Esophagus squamous epithelium (tissue), 5 donors: ENCODE measurements at regions not wholly inside any gene's neighbourhood (a gene's known extent, or its start where the extent isn't known, plus 50 kb on each side); places are given as distances from the start of the nearest gene placed in this dataset.
"Not testable (repeated sequence)": the region's sequence is repeated elsewhere in the genome, so short reads cannot be mapped to it uniquely, and the experiment has no call there.

Experiments
- DNase-seq: peaks from one replicate; lab custom pipeline; 2025; lab: John Stamatoyannopoulos, UW
- H3K27ac ChIP-seq, 4 donors: fragments of 200-600 bp; sonication (generic); one replicate each; pipeline ENCODE4 v1.5.1; 2016 to 2019; ENCODE audit warnings: mild to moderate bottlenecking in 1 of 4
- H3K27me3 ChIP-seq, 4 donors: fragments of 200-600 bp; sonication (generic); 1 replicate in 3 of 4; 2 replicates in 1 of 4; pipeline versions ENCODE4 v1.5.1 to v1.6.0; 2017 to 2021; ENCODE audit warnings: antibody characterized with exemption in 1 of 4
- H3K36me3 ChIP-seq, 3 donors: fragments of 200-600 bp; sonication (generic); one replicate each; pipeline ENCODE4 v1.5.1; 2016 to 2019
- H3K4me1 ChIP-seq, 3 donors: fragments of 200-600 bp; sonication (generic); one replicate each; pipeline ENCODE4 v1.5.1; 2017 to 2019
- H3K4me3 ChIP-seq, 4 donors: fragments of 200-600 bp; sonication (generic); 1 replicate in 3 of 4; 2 replicates in 1 of 4; pipeline ENCODE4 v1.5.1; 2016 to 2019; ENCODE audit warnings: mild to moderate bottlenecking in 2 of 4, moderate library complexity in 1 of 4
- H3K9me3 ChIP-seq, 3 donors: fragments of 200-600 bp; sonication (generic); one replicate each; pipeline ENCODE4 v1.5.1; 2016 to 2019
- CTCF ChIP-seq, 6 experiments: fragments of 450-650 bp in 4 of 6; fragments of 200-600 bp in 2 of 6; sonication (generic) in 2 of 6; IDR thresholded peaks; one replicate each; pipeline ENCODE4 v1.5.1; 2016 to 2019; ENCODE audit warnings: antibody characterized with exemption in 6 of 6, mild to moderate bottlenecking in 4 of 6, moderate library complexity in 4 of 6
- POLR2A ChIP-seq, 4 donors: fragments of 450-650 bp; IDR thresholded peaks; one replicate each; pipeline ENCODE4 v1.6.1; 2017; ENCODE audit warnings: antibody characterized with exemption in 4 of 4, mild to moderate bottlenecking in 4 of 4, moderate library complexity in 3 of 4
- WGBS, 2 donors: methylation state at CpG; one replicate each; pipeline ENCODE4 v1.1.5; 2018; 5-methylcytosine and 5-hydroxymethylcytosine counted together
- intact Hi-C: fragments of 100-400 bp; cut with DNase I; formaldehyde crosslinking; loops from one replicate; pipeline ENCODE4 v1.15.0; 2022
- donor health status: DM: yes; HTN: yes; CAD: no.

GRCh38 chr6:115594891-115595290, 465.8 kb downstream of the FRK start:
- no peak for DNase-seq

GRCh38 chr6:115592025-115592424, 468.7 kb downstream of the FRK start:
- Histone ChIP-seq H3K9me3 (no peaks in the 10 kb centered on the region), H3K4me1 (no peaks in the 10 kb centered on the region), H3K4me3 (no peak overlapping the region), H3K27ac (no peak overlapping the region), H3K36me3 (no peaks in the 10 kb centered on the region), H3K27me3 (no peaks in the 10 kb centered on the region)
- intact Hi-C loops, result no loop called here
- no peak for TF ChIP-seq CTCF (IDR thresholded peaks at IDR 0.05)
- no peak for TF ChIP-seq POLR2A (IDR thresholded peaks at IDR 0.05)
- no peak for DNase-seq
- WGBS, 2 donors, result 64 to 66% methylated on average over 2 of the region's 2 CpGs

More at GRCh38 chr6:115594891-115595290, 465.8 kb downstream of the FRK start:
- H3K4me3 ChIP-seq, result no peak overlapping the region
- intact Hi-C loops, result no loop called here
- H3K9me3 ChIP-seq, result no peaks in the 10 kb centered on the region
- 84% methylated on average over 1 of the region's 1 CpG for WGBS, 2 donors
- H3K27me3 ChIP-seq, result no peaks in the 10 kb centered on the region
- TF ChIP-seq CTCF (IDR thresholded peaks at IDR 0.05) (no peak), POLR2A (IDR thresholded peaks at IDR 0.05) (no peak)
- H3K27ac ChIP-seq, result no peak overlapping the region
- no peaks in the 10 kb centered on the region for H3K4me1 ChIP-seq
- H3K36me3 ChIP-seq, result no peaks in the 10 kb centered on the region

- WGBS, 2 donors, result 85 to 86% methylated on average over 3 to 4 of the region's 4 CpGs
These were observed 471.6 kb downstream of the FRK start for GRCh38 chr6:115589072-115589471.

DNA sequence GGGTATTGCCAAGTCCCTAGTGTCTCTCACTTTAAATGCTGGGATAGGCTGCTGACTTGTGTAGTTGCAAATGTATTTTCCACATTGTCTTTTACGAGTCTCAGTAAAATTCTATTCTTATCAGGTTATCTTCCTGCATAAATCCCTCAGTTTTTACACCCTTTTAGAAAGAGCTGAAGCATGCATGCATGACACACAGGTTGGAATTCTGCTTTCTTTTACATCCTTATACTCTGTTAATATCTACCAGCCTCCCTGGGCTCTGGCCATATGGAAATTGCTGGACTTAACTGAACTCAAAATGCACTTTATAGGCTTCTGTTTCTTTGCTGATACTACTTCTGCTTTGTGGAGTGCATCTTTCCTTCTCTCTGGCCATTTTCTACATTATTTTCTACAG, 477.4 kb downstream of the FRK start:
- intact Hi-C loops, result no loop called here
- no peaks in the 10 kb centered on the region for H3K4me1 ChIP-seq
- 41 to 63% methylated on average over 1 of the region's 1 CpG for WGBS, 2 donors
- TF ChIP-seq POLR2A (IDR thresholded peaks at IDR 0.05) (no peak), CTCF (IDR thresholded peaks at IDR 0.05) (no peak)
- DNase-seq, result no peak
- no peaks in the 10 kb centered on the region for H3K9me3 ChIP-seq
- no peak overlapping the region for H3K27ac ChIP-seq
- no peaks in the 10 kb centered on the region for H3K27me3 ChIP-seq
- no peaks in the 10 kb centered on the region for H3K36me3 ChIP-seq
- H3K4me3 ChIP-seq, result no peak overlapping the region

More at GRCh38 chr6:115589072-115589471, 471.6 kb downstream of the FRK start:
- H3K4me1 ChIP-seq, H3K4me3 ChIP-seq, H3K36me3 ChIP-seq, H3K27me3 ChIP-seq, DNase-seq, H3K9me3 ChIP-seq, H3K27ac ChIP-seq, intact Hi-C loops: not testable (repeated sequence)

GRCh38 chr6:115582386-115582785, 478.3 kb downstream of the FRK start:
- no peaks in the 10 kb centered on the region for H3K36me3 ChIP-seq
- TF ChIP-seq CTCF (IDR thresholded peaks at IDR 0.05) (no peak), POLR2A (IDR thresholded peaks at IDR 0.05) (no peak)

GRCh38 chr6:115579565-115579964, 481.1 kb downstream of the FRK start:
- H3K4me1 ChIP-seq, H3K9me3 ChIP-seq, H3K4me3 ChIP-seq, DNase-seq, H3K27me3 ChIP-seq, intact Hi-C loops, H3K27ac ChIP-seq, H3K36me3 ChIP-seq: not testable (repeated sequence)
- 57 to 71% methylated on average over 2 of the region's 2 CpGs for WGBS, 2 donors

More at GRCh38 chr6:115582386-115582785, 478.3 kb downstream of the FRK start:
- Histone ChIP-seq H3K4me3 (no peak overlapping the region), H3K4me1 (no peaks in the 10 kb centered on the region), H3K9me3 (no peaks in the 10 kb centered on the region), H3K27ac (no peak overlapping the region), H3K27me3 (no peaks in the 10 kb centered on the region)
- intact Hi-C loops, result no loop called here
- no peak for DNase-seq
- WGBS, 2 donors, result 79 to 92% methylated on average over 2 of the region's 2 CpGs
